Adrenal gland (tissue), 5 donors: ENCODE measurements at regions not wholly inside any gene's neighbourhood (a gene's known extent, or its start where the extent isn't known, plus 50 kb on each side); places are given as distances from the start of the nearest gene placed in this dataset.

ENCODE experiments used
- POLR2A ChIP-seq, 2 donors: fragments of 450-650 bp; IDR thresholded peaks; one replicate each; pipeline ENCODE4 v1.6.1; 2017; ENCODE audit warnings: antibody characterized with exemption in 2 of 2, mild to moderate bottlenecking in 2 of 2, moderate library complexity in 1 of 2
- TF ChIP-seq, protein P1 (sequence below), 6 experiments: fragments of 450-650 bp in 4 of 6; fragments of 200-600 bp in 2 of 6; sonication (generic) in 1 of 6; IDR thresholded peaks; 1 replicate in 5 of 6; 2 replicates in 1 of 6; pipeline versions ENCODE4 v1.5.1 to v1.8.0; 2016 to 2021; ENCODE audit warnings: antibody characterized with exemption in 6 of 6, mild to moderate bottlenecking in 2 of 6, moderate library complexity in 1 of 6
- donor health status: DM: no; HTN: no; CAD: no.

DNA sequence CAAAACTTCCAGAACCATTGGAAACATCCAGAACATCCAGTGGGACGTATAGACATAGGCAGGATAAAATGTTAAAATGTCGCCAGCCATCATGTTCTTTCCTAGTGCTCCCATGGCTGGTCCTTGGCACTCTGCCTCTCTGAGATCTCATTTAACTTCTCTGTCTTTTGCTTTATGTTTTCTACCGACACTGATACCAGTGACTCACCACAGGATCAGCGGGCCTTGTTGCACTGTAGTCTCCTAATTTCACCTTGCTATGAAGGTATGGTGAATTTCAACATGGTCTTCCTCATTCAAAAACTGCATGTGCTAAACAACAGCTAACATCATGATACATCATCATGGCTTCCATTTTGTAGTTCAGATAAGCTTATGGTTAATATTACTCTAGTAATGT is 521.0 kb upstream of the IGFBP7 start:
- TF ChIP-seq POLR2A (IDR thresholded peaks at IDR 0.05): no peak
- TF ChIP-seq, protein P1, sequence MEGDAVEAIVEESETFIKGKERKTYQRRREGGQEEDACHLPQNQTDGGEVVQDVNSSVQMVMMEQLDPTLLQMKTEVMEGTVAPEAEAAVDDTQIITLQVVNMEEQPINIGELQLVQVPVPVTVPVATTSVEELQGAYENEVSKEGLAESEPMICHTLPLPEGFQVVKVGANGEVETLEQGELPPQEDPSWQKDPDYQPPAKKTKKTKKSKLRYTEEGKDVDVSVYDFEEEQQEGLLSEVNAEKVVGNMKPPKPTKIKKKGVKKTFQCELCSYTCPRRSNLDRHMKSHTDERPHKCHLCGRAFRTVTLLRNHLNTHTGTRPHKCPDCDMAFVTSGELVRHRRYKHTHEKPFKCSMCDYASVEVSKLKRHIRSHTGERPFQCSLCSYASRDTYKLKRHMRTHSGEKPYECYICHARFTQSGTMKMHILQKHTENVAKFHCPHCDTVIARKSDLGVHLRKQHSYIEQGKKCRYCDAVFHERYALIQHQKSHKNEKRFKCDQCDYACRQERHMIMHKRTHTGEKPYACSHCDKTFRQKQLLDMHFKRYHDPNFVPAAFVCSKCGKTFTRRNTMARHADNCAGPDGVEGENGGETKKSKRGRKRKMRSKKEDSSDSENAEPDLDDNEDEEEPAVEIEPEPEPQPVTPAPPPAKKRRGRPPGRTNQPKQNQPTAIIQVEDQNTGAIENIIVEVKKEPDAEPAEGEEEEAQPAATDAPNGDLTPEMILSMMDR (IDR thresholded peaks at IDR 0.05): no peak
